ENCODE measurements at regions not wholly inside any gene's neighbourhood (a gene's known extent, or its start where the extent isn't known, plus 50 kb on each side); places are given as distances from the start of the nearest gene placed in this dataset.
A peak's percentile ranks its signal among the peaks of the same experiment; 100 is the strongest.

GRCh38 chr4:8727546-8728510 lies 135.3 kb downstream of the CPZ start:
- WGBS, 2 donors = 65 to 72% methylated on average over 9 to 16 of the region's 16 CpGs
- Histone ChIP-seq H3K4me1 (no peaks in the 10 kb centered on the region), H3K9me3 (no peaks in the 10 kb centered on the region), H3K36me3 (no peaks in the 10 kb centered on the region), H3K27ac (no peak overlapping the region), H3K4me3 (no peak overlapping the region), H3K27me3 (peaks cover 0 to 5% (median 0%) of the 10 kb centered on the region in 4 donors)
- TF ChIP-seq POLR2A (IDR thresholded peaks at IDR 0.05) (no peak), CTCF (IDR thresholded peaks at IDR 0.05) (no peak), EP300 (IDR thresholded peaks at IDR 0.05) (no peak), POLR2AphosphoS5 (IDR thresholded peaks at IDR 0.05) (no peak)
- DNase-seq = peak in 1 of 2 donors; percentile 11
- no peak for ATAC-seq (ENCODE audit: low FRiP score in 2 of 2)

DNA sequence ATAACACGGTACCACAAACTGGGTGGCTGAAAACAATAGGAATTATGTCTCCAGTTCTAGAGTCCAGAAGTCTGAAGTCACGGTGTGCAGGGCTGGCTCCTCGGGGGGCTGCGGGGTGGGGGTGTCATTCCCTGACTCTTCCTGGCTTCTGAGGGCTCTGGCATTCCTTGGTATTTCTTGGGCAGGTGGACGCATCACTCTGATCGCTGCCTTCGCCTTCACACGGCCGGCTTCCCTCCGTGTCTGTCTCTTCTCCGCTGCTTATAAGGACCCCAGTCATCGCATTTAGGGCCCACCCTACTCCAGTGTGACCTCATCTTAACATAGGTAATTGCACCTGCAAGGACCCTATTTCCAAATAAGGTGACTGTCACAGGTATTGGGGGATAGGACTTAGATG lies 134.6 kb downstream of the CPZ start:
- ATAC-seq (ENCODE audit: low FRiP score in 2 of 2) = no peak
- Histone ChIP-seq H3K4me3 (no peak overlapping the region), H3K27me3 (peaks cover 0 to 5% (median 0%) of the 10 kb centered on the region in 4 donors), H3K36me3 (no peaks in the 10 kb centered on the region), H3K27ac (no peak overlapping the region), H3K9me3 (no peaks in the 10 kb centered on the region), H3K4me1 (no peaks in the 10 kb centered on the region)
- 66 to 84% methylated on average over 11 to 12 of the region's 12 CpGs for WGBS, 2 donors
- TF ChIP-seq POLR2AphosphoS5 (IDR thresholded peaks at IDR 0.05) (no peak), CTCF (IDR thresholded peaks at IDR 0.05) (no peak), POLR2A (IDR thresholded peaks at IDR 0.05) (no peak), EP300 (IDR thresholded peaks at IDR 0.05) (no peak)
- DNase-seq = peak in 1 of 2 donors; percentile 14

DNA sequence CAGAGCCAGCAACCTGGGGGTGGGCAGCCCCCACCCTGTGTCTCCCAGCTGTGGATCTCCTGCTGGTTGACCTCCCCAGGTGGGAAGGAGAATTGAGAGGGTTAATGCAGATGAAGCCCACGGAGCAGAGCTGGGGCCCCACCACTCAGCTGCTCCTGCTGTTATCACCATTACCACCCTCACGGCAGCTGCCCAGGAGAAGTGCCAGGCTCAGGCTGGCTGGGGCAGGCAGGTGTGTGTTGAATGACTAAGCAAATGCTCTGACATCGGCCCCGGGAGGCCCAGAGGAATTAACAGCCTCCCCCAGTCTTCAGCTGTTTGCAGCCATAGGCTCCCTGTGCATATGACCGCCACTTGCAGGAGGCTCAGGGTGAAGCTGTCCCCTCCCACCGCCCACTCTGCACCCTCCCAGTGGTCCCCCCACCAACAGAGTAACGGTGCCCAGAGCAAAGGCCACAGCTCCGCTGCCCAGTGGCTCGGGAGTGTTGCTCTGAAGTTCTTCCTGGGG lies 133.8 kb downstream of the CPZ start:
- ATAC-seq (ENCODE audit: low FRiP score in 2 of 2) (no peak), DNase-seq (peak in 1 of 2 donors; percentile 14)
- Histone ChIP-seq H3K9me3 (no peaks in the 10 kb centered on the region), H3K36me3 (no peaks in the 10 kb centered on the region), H3K27ac (no peak overlapping the region), H3K4me1 (no peaks in the 10 kb centered on the region), H3K27me3 (peaks cover 0 to 5% (median 0%) of the 10 kb centered on the region in 4 donors), H3K4me3 (no peak overlapping the region)
- 29 to 46% methylated on average over 3 to 9 of the region's 9 CpGs for WGBS, 2 donors
- TF ChIP-seq POLR2A (IDR thresholded peaks at IDR 0.05) (no peak), POLR2AphosphoS5 (IDR thresholded peaks at IDR 0.05) (no peak), EP300 (IDR thresholded peaks at IDR 0.05) (no peak), CTCF (IDR thresholded peaks at IDR 0.05) (no peak)

DNA sequence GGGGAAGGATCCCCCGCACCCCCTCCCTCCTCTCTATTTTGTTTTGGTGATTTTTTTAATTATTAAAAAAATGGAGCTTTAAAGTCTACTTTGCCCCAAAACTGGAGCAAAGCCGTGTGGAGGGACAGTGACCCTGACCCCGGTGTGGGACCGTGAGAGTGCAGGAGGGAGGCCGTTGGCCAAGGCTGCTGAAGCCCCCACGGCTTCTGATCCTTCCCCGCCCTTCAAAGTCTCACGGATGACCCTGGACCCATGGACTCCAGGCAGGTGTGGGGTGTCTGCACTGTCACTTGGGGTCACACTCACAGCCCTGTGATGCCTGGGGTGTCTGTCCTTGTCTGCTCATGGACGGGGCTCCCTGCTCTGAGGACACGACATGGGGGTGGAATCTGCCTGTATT lies 133.3 kb downstream of the CPZ start:
- H3K9me3 ChIP-seq = no peaks in the 10 kb centered on the region
- H3K4me1 ChIP-seq = no peaks in the 10 kb centered on the region
- 62 to 69% methylated on average over 10 of the region's 10 CpGs for WGBS, 2 donors
- ATAC-seq (ENCODE audit: low FRiP score in 2 of 2) = no peak
- no peaks in the 10 kb centered on the region for H3K36me3 ChIP-seq
- H3K27ac ChIP-seq = no peak overlapping the region
- DNase-seq = peak in 1 of 2 donors; percentile 12
- H3K27me3 ChIP-seq = peaks cover 0 to 5% (median 0%) of the 10 kb centered on the region in 4 donors
- H3K4me3 ChIP-seq = no peak overlapping the region
- TF ChIP-seq POLR2AphosphoS5 (IDR thresholded peaks at IDR 0.05) (no peak), CTCF (IDR thresholded peaks at IDR 0.05) (no peak), EP300 (IDR thresholded peaks at IDR 0.05) (no peak), POLR2A (IDR thresholded peaks at IDR 0.05) (no peak)

All from upper lobe of left lung (tissue), 6 donors.